GM18498 (cell line): ENCODE measurements at regions not wholly inside any gene's neighbourhood (a gene's known extent, or its start where the extent isn't known, plus 50 kb on each side); places are given as distances from the start of the nearest gene placed in this dataset.

Source experiments
- ATAC-seq: cut with Tn5 transposase; IDR thresholded peaks from one replicate; pipeline ENCODE4 v1.9.1; 2021; ENCODE audit warnings: mild to moderate bottlenecking, moderate library complexity; ENCODE audit not compliant: unreplicated experiment

GRCh38 chr16:66152823-66153393 lies 213.6 kb upstream of the CDH5 start:
- no peak for ATAC-seq

GRCh38 chr16:66152181-66152580 lies 214.3 kb upstream of the CDH5 start:
- ATAC-seq = no peak

- no peak for ATAC-seq
Measured at GRCh38 chr16:66150698-66151482, 215.6 kb upstream of the CDH5 start.

GRCh38 chr16:66147291-66147690 lies 219.2 kb upstream of the CDH5 start:
- ATAC-seq = no peak

- no peak for ATAC-seq
Measured at GRCh38 chr16:66146798-66147197, 219.7 kb upstream of the CDH5 start.

GRCh38 chr16:66144641-66145040 lies 221.8 kb upstream of the CDH5 start:
- ATAC-seq = no peak

GRCh38 chr16:66143415-66143814 lies 223.1 kb upstream of the CDH5 start:
- no peak for ATAC-seq

GRCh38 chr16:66141885-66142284 lies 224.6 kb upstream of the CDH5 start:
- ATAC-seq = no peak

- no peak for ATAC-seq
Measured at GRCh38 chr16:66137853-66138252, 228.6 kb upstream of the CDH5 start.

GRCh38 chr16:66136841-66137240 lies 229.7 kb upstream of the CDH5 start:
- ATAC-seq = no peak

GRCh38 chr16:66135838-66136237 lies 230.7 kb upstream of the CDH5 start:
- no peak for ATAC-seq

GRCh38 chr16:66135421-66135831 lies 231.1 kb upstream of the CDH5 start:
- no peak for ATAC-seq

- ATAC-seq = no peak
Measured at GRCh38 chr16:66134875-66135274, 231.6 kb upstream of the CDH5 start.

GRCh38 chr16:66133643-66134338 lies 232.7 kb upstream of the CDH5 start:
- ATAC-seq = no peak

- ATAC-seq = no peak
Measured at GRCh38 chr16:66131895-66132294, 234.6 kb upstream of the CDH5 start.

GRCh38 chr16:66131156-66131807 lies 235.2 kb upstream of the CDH5 start:
- ATAC-seq = no peak

GRCh38 chr16:66130296-66130905 lies 236.1 kb upstream of the CDH5 start:
- ATAC-seq = no peak

- no peak for ATAC-seq
Measured at GRCh38 chr16:66129196-66129595, 237.3 kb upstream of the CDH5 start.

GRCh38 chr16:66128371-66128770 lies 238.1 kb upstream of the CDH5 start:
- ATAC-seq = no peak

GRCh38 chr16:66127459-66128370 lies 238.8 kb upstream of the CDH5 start:
- no peak for ATAC-seq
